ENCODE measurements at regions not wholly inside any gene's neighbourhood (a gene's known extent, or its start where the extent isn't known, plus 50 kb on each side); places are given as distances from the start of the nearest gene placed in this dataset.

DNA sequence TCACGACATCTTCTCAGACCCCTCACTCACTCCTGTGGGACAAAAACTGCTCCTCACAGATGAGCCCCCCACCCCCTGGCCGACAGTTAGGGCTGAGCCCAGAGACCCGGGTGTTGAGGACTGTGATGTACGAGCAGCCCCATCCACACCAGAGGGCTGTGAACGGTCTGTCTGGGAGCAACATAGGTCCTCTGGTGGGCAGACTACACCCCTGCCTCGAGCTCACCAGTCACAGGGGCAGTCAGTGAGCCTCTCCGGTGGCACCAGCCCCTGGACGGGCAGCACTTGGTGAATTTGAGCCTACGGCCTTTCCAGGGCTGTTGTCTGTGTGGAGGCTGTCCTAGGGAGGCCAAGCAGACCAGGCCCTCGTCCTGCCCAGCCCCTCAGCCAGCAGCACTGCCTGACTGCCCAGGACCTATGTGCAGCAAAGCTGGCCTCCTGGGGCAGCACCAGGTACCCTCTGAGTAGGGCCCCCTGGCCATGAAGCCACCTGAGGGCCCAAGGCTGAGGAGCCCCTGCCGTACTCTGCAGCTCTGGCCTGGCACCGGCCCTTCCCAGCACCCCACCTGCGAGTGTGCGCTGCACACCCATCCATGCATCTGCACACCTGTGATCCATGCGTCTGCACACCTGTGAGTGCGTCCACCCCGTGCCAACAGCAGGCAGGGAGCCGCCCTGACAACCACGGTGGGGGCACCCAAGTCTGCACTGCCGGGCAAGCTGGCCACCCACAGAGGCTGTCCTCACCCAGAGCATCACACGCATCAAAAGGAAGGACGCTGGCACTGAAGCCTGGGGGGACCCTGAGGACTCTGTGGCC is 111.6 kb upstream of the NKX1-1 start:
- Histone ChIP-seq H3K27me3 (ENCODE audit: control insufficient read depth, insufficient read depth, low read length) (peaks cover 55% of the 10 kb centered on the region), H3K9me3 (replicated peaks; ENCODE audit: control insufficient read depth, low read depth, low read length) (no peaks in the 10 kb centered on the region), H3K27ac (ENCODE audit: low read length) (no peak overlapping the region), H3K36me3 (ENCODE audit: control insufficient read depth, insufficient read depth, low read length) (no peaks in the 10 kb centered on the region), H3K4me3 (ENCODE audit: low read length) (no peak overlapping the region), H3K4me1 (ENCODE audit: control insufficient read depth, insufficient read depth, low read length) (no peaks in the 10 kb centered on the region)
- DNase-seq = no peak
- 59% methylated on average over 13 of the region's 22 CpGs for WGBS (ENCODE audit: insufficient coverage)

DNA sequence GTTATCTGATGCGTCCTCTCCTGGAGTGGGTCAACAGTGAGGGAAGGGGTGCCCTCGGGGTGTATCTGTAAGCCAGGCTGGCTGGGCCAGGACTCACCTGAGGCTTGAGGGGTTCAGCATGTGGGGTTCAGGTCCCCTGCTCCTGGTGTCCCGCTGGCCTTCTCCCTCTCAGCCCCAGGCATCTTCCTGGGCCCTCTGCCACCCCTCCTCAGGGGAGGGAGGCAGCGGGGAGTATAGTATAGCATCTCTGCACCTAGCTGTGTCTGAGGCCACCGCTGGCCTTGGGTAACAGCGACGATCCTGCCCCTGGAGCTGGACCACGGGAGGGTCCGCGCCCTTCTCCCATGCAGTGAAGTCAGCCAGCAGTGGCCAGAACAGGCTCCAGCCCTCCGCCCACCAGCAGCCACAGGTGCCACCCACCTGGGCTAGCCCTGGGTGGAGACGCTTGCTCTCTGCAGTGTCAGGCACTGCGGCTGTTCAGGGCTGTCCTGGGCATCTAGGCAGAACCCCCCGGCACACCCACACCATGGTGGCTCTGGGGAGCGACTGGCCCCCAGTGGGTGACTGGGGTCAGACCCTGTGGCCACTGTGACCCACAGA is 110.7 kb upstream of the NKX1-1 start:
- no peak overlapping the region for H3K4me3 ChIP-seq (ENCODE audit: low read length)
- H3K36me3 ChIP-seq (ENCODE audit: control insufficient read depth, insufficient read depth, low read length) = no peaks in the 10 kb centered on the region
- H3K27ac ChIP-seq (ENCODE audit: low read length) = no peak overlapping the region
- H3K27me3 ChIP-seq (ENCODE audit: control insufficient read depth, insufficient read depth, low read length) = peaks cover 55% of the 10 kb centered on the region
- H3K4me1 ChIP-seq (ENCODE audit: control insufficient read depth, insufficient read depth, low read length) = no peaks in the 10 kb centered on the region
- WGBS (ENCODE audit: insufficient coverage) = 62% methylated on average over 13 of the region's 15 CpGs
- no peak for DNase-seq
- H3K9me3 ChIP-seq (replicated peaks; ENCODE audit: control insufficient read depth, low read depth, low read length) = no peaks in the 10 kb centered on the region

DNA sequence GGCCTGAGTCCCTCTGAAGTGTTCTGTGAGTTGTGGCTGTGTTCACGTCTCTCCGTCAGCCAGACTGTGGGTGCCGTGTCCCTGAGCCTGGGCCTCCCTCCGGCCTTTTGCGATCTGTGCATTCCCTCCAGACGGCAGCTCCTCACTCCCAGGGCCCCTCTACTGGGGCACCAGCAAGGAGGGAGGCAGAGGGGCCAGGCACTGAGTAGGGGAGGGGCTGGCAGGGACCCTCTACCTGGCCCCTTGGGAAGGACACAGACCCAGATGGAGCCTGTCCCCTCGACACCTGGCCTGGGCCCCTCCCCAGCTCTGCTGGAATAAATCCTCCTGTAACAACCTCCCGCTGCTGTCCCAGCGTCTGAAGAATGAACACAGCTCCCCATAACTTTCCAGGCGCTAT is 110.0 kb upstream of the NKX1-1 start:
- no peaks in the 10 kb centered on the region for H3K4me1 ChIP-seq (ENCODE audit: control insufficient read depth, insufficient read depth, low read length)
- DNase-seq = no peak
- 21% methylated on average over 6 of the region's 10 CpGs for WGBS (ENCODE audit: insufficient coverage)

DNA sequence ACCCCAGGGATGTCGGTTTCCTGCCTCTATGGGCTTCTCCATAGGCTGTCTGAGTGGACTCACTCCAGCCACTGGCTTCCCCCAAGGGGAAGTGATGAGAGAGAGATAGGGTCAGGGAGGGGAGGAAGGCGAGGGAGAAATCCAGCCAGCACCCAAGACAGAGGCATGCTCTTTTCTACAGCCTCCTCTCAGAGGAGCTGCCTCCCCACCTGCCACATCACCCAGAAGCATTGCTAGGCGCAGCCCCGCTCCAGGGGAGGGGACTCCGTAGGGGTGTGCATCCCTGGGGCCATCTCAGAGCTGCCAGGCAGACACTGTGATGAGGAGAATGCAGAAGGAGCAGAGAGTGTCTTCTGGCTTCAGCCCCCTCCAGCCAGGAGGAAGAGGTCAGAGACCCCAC is 109.5 kb upstream of the NKX1-1 start:
- WGBS (ENCODE audit: insufficient coverage) = no CpG with 5 or more reads among the region's 5 CpGs

More for the DNA sequence above, 110.0 kb upstream of the NKX1-1 start:
- H3K36me3 ChIP-seq (ENCODE audit: control insufficient read depth, insufficient read depth, low read length) = no peaks in the 10 kb centered on the region
- H3K4me3 ChIP-seq (ENCODE audit: low read length) = no peak overlapping the region
- H3K27ac ChIP-seq (ENCODE audit: low read length) = no peak overlapping the region
- peaks cover 50% of the 10 kb centered on the region for H3K27me3 ChIP-seq (ENCODE audit: control insufficient read depth, insufficient read depth, low read length)
- no peaks in the 10 kb centered on the region for H3K9me3 ChIP-seq (replicated peaks; ENCODE audit: control insufficient read depth, low read depth, low read length)

DNA sequence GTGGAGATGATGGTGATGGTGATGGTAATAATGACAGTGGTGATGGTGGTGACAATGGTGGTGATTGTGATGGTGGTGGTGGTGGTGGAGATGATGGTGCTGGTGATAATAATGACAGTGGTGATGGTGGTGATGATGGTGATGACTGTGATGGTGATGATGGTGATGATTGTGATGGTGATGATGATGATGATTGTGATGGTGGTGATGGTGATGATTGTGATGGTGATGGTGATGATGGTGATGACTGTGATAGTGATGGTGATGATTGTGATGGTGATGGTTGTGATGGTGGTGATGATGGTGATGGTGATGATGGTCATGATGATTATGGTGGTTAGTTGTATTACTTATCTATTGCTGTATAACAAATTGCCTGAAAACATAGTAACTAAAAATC is 108.9 kb upstream of the NKX1-1 start:
- H3K27ac ChIP-seq (ENCODE audit: low read length) = no peak overlapping the region
- H3K36me3 ChIP-seq (ENCODE audit: control insufficient read depth, insufficient read depth, low read length) = no peaks in the 10 kb centered on the region
- H3K4me1 ChIP-seq (ENCODE audit: control insufficient read depth, insufficient read depth, low read length) = no peaks in the 10 kb centered on the region
- H3K27me3 ChIP-seq (ENCODE audit: control insufficient read depth, insufficient read depth, low read length) = peaks cover 48% of the 10 kb centered on the region
- DNase-seq = no peak
- H3K9me3 ChIP-seq (replicated peaks; ENCODE audit: control insufficient read depth, low read depth, low read length) = no peaks in the 10 kb centered on the region
- H3K4me3 ChIP-seq (ENCODE audit: low read length) = no peak overlapping the region

More for the DNA sequence above, 109.5 kb upstream of the NKX1-1 start:
- H3K27me3 ChIP-seq (ENCODE audit: control insufficient read depth, insufficient read depth, low read length) = peaks cover 48% of the 10 kb centered on the region
- no peak overlapping the region for H3K4me3 ChIP-seq (ENCODE audit: low read length)
- no peak for DNase-seq
- H3K4me1 ChIP-seq (ENCODE audit: control insufficient read depth, insufficient read depth, low read length) = no peaks in the 10 kb centered on the region
- H3K9me3 ChIP-seq (replicated peaks; ENCODE audit: control insufficient read depth, low read depth, low read length) = no peaks in the 10 kb centered on the region
- H3K36me3 ChIP-seq (ENCODE audit: control insufficient read depth, insufficient read depth, low read length) = no peaks in the 10 kb centered on the region
- no peak overlapping the region for H3K27ac ChIP-seq (ENCODE audit: low read length)

DNA sequence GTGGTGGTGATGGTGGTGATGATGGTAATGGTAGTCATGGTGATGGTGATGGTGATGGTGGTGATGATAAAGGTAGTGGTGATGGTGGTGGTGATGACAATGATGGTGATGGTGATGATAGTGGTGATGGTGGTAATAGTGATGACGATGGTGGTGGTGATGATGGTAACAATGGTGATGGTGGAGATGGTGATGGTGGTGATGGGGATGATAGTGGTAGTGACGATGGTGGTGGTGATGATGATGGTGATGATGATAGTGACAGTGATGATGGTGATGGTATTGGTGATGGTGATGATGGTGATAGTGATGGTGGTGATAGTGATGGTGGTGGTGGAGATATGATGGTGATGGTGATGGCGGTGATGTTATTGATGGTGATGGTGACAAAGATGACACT is 108.4 kb upstream of the NKX1-1 start:
- 40% methylated on average over 3 of the region's 3 CpGs for WGBS (ENCODE audit: insufficient coverage)
- Histone ChIP-seq H3K4me1 (ENCODE audit: control insufficient read depth, insufficient read depth, low read length) (no peaks in the 10 kb centered on the region), H3K4me3 (ENCODE audit: low read length) (no peak overlapping the region), H3K27ac (ENCODE audit: low read length) (no peak overlapping the region), H3K9me3 (replicated peaks; ENCODE audit: control insufficient read depth, low read depth, low read length) (no peaks in the 10 kb centered on the region), H3K36me3 (ENCODE audit: control insufficient read depth, insufficient read depth, low read length) (no peaks in the 10 kb centered on the region), H3K27me3 (ENCODE audit: control insufficient read depth, insufficient read depth, low read length) (peaks cover 46% of the 10 kb centered on the region)
- DNase-seq = no peak

DNA sequence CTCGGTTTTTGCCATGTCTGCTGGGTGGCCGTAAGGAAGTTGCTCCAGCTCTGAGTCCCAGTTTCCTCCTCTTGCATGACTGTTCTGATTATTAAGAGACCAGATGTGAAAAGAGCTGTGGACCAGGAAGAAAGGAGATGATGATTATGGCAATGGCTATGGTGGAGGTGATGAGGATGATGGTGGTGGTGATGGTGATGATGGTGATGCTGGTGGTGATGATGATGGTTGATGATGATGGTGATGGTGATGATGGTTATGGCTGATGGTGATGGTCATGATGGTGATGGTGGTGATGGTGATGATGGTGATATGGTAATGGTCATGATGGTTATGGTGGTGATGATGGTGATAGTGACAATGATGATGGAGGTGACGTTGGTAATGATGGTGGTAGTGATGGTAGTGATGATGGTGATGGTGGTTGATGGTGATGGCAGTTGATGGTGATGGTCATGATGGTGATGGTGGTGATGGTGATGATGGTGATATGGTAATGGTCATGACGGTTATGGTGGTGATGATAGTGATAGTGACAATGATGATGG is 107.8 kb upstream of the NKX1-1 start:
- Histone ChIP-seq H3K36me3 (ENCODE audit: control insufficient read depth, insufficient read depth, low read length) (no peaks in the 10 kb centered on the region), H3K4me1 (ENCODE audit: control insufficient read depth, insufficient read depth, low read length) (no peaks in the 10 kb centered on the region), H3K4me3 (ENCODE audit: low read length) (no peak overlapping the region), H3K9me3 (replicated peaks; ENCODE audit: control insufficient read depth, low read depth, low read length) (no peaks in the 10 kb centered on the region), H3K27ac (ENCODE audit: low read length) (no peak overlapping the region), H3K27me3 (ENCODE audit: control insufficient read depth, insufficient read depth, low read length) (peaks cover 45% of the 10 kb centered on the region)
- WGBS (ENCODE audit: insufficient coverage) = 56% methylated on average over 3 of the region's 4 CpGs
- no peak for DNase-seq

DNA sequence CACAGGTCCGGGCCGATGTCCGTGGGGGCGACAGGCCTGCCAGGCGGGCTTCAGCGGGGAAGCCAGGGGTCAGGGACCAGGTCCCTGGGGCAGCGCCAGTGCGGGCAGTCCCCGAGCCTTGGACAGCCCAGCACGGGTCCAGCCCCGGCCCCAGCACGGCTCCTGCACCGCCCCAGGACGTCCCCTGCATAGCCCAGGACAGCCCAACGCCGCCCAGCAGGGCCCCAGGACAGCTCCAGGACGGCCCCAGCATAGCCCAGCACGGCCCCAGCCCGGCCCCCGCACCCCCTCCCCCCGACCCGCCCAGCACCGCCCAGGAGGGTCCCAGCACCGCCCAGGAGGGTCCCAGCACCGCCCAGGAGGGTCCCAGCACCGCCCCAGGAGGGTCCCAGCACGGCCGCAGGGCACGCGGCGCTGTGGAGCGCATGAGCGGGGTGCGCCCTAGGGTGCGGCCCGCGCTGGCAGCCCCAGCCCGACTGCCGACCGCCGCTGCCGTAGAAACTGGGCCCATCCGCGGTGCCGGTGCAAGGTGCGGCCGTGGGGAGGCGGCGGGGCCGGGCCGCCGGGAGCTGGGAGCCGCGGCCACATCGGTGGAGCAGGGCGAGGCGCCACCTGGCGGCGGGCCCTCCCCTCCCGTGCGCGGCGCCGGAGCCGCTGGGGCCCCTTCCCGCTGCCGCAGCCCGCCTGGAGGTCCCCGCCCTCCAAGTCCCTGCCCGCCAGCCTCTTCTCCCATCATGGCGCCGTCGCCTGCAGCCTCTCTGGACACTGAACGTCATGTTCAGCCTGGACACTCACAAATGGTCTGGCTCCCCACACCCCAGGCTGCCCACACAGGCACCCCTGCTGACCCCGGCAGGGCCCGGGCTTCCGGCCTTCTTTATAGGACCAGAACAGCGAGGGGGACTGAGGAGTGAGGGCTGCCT is 106.8 kb upstream of the NKX1-1 start:
- H3K4me1 ChIP-seq (ENCODE audit: control insufficient read depth, insufficient read depth, low read length) = no peaks in the 10 kb centered on the region
- H3K4me3 ChIP-seq (ENCODE audit: low read length) = peak overlapping the region; percentile 10
- H3K9me3 ChIP-seq (replicated peaks; ENCODE audit: control insufficient read depth, low read depth, low read length) = no peaks in the 10 kb centered on the region
- 3% methylated on average over 71 of the region's 78 CpGs for WGBS (ENCODE audit: insufficient coverage)
- peaks cover 53% of the 10 kb centered on the region for H3K27me3 ChIP-seq (ENCODE audit: control insufficient read depth, insufficient read depth, low read length)
- H3K36me3 ChIP-seq (ENCODE audit: control insufficient read depth, insufficient read depth, low read length) = no peaks in the 10 kb centered on the region
- peak; percentile 35 for DNase-seq
- H3K27ac ChIP-seq (ENCODE audit: low read length) = no peak overlapping the region

DNA sequence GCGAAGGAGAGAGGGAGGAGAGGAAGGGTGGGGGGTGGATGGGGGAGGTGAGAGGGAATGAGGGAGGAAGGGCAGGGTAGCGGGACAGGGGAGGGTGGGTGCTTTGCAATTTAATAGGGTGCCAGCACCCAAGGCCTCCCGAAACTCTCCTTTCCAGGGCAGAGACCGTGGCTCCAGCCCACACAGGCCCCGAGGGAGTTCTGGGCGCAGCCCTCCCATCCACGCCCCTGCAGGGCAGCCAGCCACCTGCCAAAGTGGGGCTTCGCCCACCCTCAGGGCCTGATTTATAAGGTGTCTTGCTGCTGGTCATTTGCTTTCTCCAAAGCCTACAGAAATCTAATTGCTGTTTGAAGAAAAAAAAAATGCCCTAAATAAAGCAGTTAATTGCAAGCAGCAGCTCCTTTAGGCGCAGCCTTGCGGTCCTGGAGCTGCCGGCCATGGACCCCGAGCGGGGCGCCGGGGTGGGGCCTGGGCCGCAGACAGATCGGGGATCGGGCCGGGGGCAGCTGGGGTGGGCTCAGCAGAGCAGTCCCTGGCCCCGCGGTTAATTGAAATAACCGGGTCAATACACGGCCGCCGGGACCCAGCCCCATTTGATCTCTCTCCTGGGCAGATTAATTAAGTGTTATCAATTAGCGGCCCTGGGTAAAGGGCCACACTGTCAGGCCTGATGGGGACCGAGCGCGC is 106.0 kb upstream of the NKX1-1 start:
- Histone ChIP-seq H3K9me3 (replicated peaks; ENCODE audit: control insufficient read depth, low read depth, low read length) (no peaks in the 10 kb centered on the region), H3K36me3 (ENCODE audit: control insufficient read depth, insufficient read depth, low read length) (no peaks in the 10 kb centered on the region), H3K27ac (ENCODE audit: low read length) (no peak overlapping the region), H3K4me1 (ENCODE audit: control insufficient read depth, insufficient read depth, low read length) (no peaks in the 10 kb centered on the region), H3K27me3 (ENCODE audit: control insufficient read depth, insufficient read depth, low read length) (peaks cover 57% of the 10 kb centered on the region), H3K4me3 (ENCODE audit: low read length) (no peak overlapping the region)
- WGBS (ENCODE audit: insufficient coverage) = 49% methylated on average over 26 of the region's 29 CpGs
- DNase-seq = no peak
